Thyroid gland (tissue), 4 donors: ENCODE measurements at regions not wholly inside any gene's neighbourhood (a gene's known extent, or its start where the extent isn't known, plus 50 kb on each side); places are given as distances from the start of the nearest gene placed in this dataset.

ENCODE experiments used
- DNase-seq, 2 donors: peaks; one replicate each; pipeline ENCODE4 v3.0.0-alpha.2; 2019
- H3K27ac ChIP-seq, 3 donors: fragments of 200-600 bp; sonication (generic); 1 replicate in 2 of 3; 2 replicates in 1 of 3; pipeline ENCODE4 v1.5.1; 2016 to 2019; ENCODE audit warnings: mild to moderate bottlenecking in 1 of 3, moderate library complexity in 1 of 3
- H3K27me3 ChIP-seq: fragments of 200-600 bp; sonication (generic); one replicate; pipeline ENCODE4 v1.5.1; 2019
- H3K36me3 ChIP-seq, 2 donors: fragments of 200-600 bp; sonication (generic); one replicate each; pipeline ENCODE4 v1.5.1; 2016 to 2019
- H3K4me1 ChIP-seq, 2 donors: fragments of 200-600 bp; sonication (generic); one replicate each; pipeline ENCODE4 v1.5.1; 2017 to 2019
- H3K4me3 ChIP-seq, 3 donors: fragments of 200-600 bp; sonication (generic); replicated peaks in 1 of 3; 1 replicate in 2 of 3; 2 replicates in 1 of 3; pipeline ENCODE4 v1.5.1; 2016; ENCODE audit warnings: mild to moderate bottlenecking in 1 of 3
- H3K9me3 ChIP-seq: fragments of 200-600 bp; sonication (generic); one replicate; pipeline ENCODE4 v1.5.1; 2017
- CTCF ChIP-seq, 6 experiments: fragments of 200-600 bp in 3 of 6; fragments of 450-650 bp in 3 of 6; sonication (generic) in 3 of 6; IDR thresholded peaks; one replicate each; pipeline ENCODE4 v1.5.1; 2016 to 2019; ENCODE audit warnings: antibody characterized with exemption in 6 of 6, mild to moderate bottlenecking in 2 of 6, inconsistent platforms in 1 of 6, moderate library complexity in 1 of 6
- POLR2A ChIP-seq, 2 donors: fragments of 450-650 bp; IDR thresholded peaks; one replicate each; pipeline ENCODE4 v1.6.1; 2017; ENCODE audit warnings: antibody characterized with exemption in 2 of 2, mild to moderate bottlenecking in 2 of 2, moderate library complexity in 1 of 2
- WGBS, 2 donors: methylation state at CpG; one replicate each; pipeline ENCODE4 v1.1.5; 2017; 5-methylcytosine and 5-hydroxymethylcytosine counted together
- intact Hi-C: fragments of 100-400 bp; cut with DNase I; formaldehyde crosslinking; loops from one replicate; pipeline ENCODE4 v1.15.1; 2023

- H3K27ac ChIP-seq = no peak overlapping the region
- intact Hi-C loops = no loop called here
- H3K4me1 ChIP-seq = no peaks in the 10 kb centered on the region
- no peak overlapping the region for H3K4me3 ChIP-seq
- TF ChIP-seq POLR2A (IDR thresholded peaks at IDR 0.05) (no peak), CTCF (IDR thresholded peaks at IDR 0.05) (no peak)
- H3K27me3 ChIP-seq = no peaks in the 10 kb centered on the region
- H3K9me3 ChIP-seq = no peaks in the 10 kb centered on the region
- 47 to 60% methylated on average over 4 of the region's 4 CpGs for WGBS, 2 donors
- no peaks in the 10 kb centered on the region for H3K36me3 ChIP-seq
- peak in 1 of 2 donors; percentile 7 for DNase-seq
Observed at GRCh38 chr21:40901691-40902090, 54.7 kb upstream of the DSCAM start.

- Histone ChIP-seq H3K27me3 (no peaks in the 10 kb centered on the region), H3K27ac (no peak overlapping the region), H3K36me3 (no peaks in the 10 kb centered on the region), H3K9me3 (no peaks in the 10 kb centered on the region), H3K4me3 (no peak overlapping the region), H3K4me1 (no peaks in the 10 kb centered on the region)
- peak; percentile 16 to 23 for DNase-seq
- WGBS, 2 donors = 57 to 65% methylated on average over 3 of the region's 3 CpGs
- intact Hi-C loops = no loop called here
- no peak for TF ChIP-seq CTCF (IDR thresholded peaks at IDR 0.05)
- TF ChIP-seq POLR2A (IDR thresholded peaks at IDR 0.05) = no peak
Observed at GRCh38 chr21:40902299-40902698, 55.3 kb upstream of the DSCAM start.

- WGBS, 2 donors = 78 to 82% methylated on average over 3 of the region's 3 CpGs
- no peaks in the 10 kb centered on the region for H3K27me3 ChIP-seq
- no peaks in the 10 kb centered on the region for H3K9me3 ChIP-seq
- intact Hi-C loops = no loop called here
- TF ChIP-seq POLR2A (IDR thresholded peaks at IDR 0.05) = no peak
- TF ChIP-seq CTCF (IDR thresholded peaks at IDR 0.05) = no peak
- H3K27ac ChIP-seq = no peak overlapping the region
- no peaks in the 10 kb centered on the region for H3K4me1 ChIP-seq
- no peak for DNase-seq
- no peak overlapping the region for H3K4me3 ChIP-seq
- H3K36me3 ChIP-seq = no peaks in the 10 kb centered on the region
Observed at GRCh38 chr21:40902993-40903392, 56.0 kb upstream of the DSCAM start.

- 63 to 70% methylated on average over 3 of the region's 3 CpGs for WGBS, 2 donors
- H3K9me3 ChIP-seq = no peaks in the 10 kb centered on the region
- no peak overlapping the region for H3K4me3 ChIP-seq
- intact Hi-C loops = no loop called here
- no peaks in the 10 kb centered on the region for H3K27me3 ChIP-seq
- no peak for TF ChIP-seq CTCF (IDR thresholded peaks at IDR 0.05)
- no peak for TF ChIP-seq POLR2A (IDR thresholded peaks at IDR 0.05)
- no peaks in the 10 kb centered on the region for H3K4me1 ChIP-seq
- no peaks in the 10 kb centered on the region for H3K36me3 ChIP-seq
- no peak overlapping the region for H3K27ac ChIP-seq
- DNase-seq = no peak
Observed at GRCh38 chr21:40905251-40905650, 58.3 kb upstream of the DSCAM start.

GRCh38 chr21:40912375-40912774 lies 65.4 kb upstream of the DSCAM start:
- Histone ChIP-seq H3K36me3 (no peaks in the 10 kb centered on the region), H3K27ac (no peak overlapping the region), H3K4me3 (no peak overlapping the region), H3K27me3 (no peaks in the 10 kb centered on the region), H3K4me1 (no peaks in the 10 kb centered on the region), H3K9me3 (no peaks in the 10 kb centered on the region)
- TF ChIP-seq CTCF (IDR thresholded peaks at IDR 0.05) (no peak), POLR2A (IDR thresholded peaks at IDR 0.05) (no peak)
- intact Hi-C loops = no loop called here
- WGBS, 2 donors = 89 to 92% methylated on average over 5 of the region's 5 CpGs
- DNase-seq = no peak
